Keratinocyte (primary cell): ENCODE measurements at regions not wholly inside any gene's neighbourhood (a gene's known extent, or its start where the extent isn't known, plus 50 kb on each side); places are given as distances from the start of the nearest gene placed in this dataset.
"Not testable (repeated sequence)": the region's sequence is repeated elsewhere in the genome, so short reads cannot be mapped to it uniquely, and the experiment has no call there.

ENCODE experiments used
- DNase-seq: peaks from one replicate; pipeline ENCODE4 v3.0.0-alpha.2; 2011; ENCODE audit warnings: low read depth, missing footprints, low spot score
- FAIRE-seq: peaks from 2 replicates; lab custom pipeline; 2011; peaks lifted over from hg19 to GRCh38; lab: Jason Lieb, UNC
- H2AFZ ChIP-seq: 2 replicates; pipeline ENCODE4 v1.6.0; 2012; ENCODE audit warnings: low read length, control low read depth, inconsistent platforms; ENCODE audit not compliant: control insufficient read depth
- H3K27ac ChIP-seq: 2 replicates; pipeline ENCODE4 v1.5.1; 2011; ENCODE audit warnings: low read length; ENCODE audit not compliant: control insufficient read depth, insufficient read depth
- H3K27me3 ChIP-seq: 3 replicates; pipeline ENCODE4 v1.6.0; 2011; ENCODE audit warnings: low read length; ENCODE audit not compliant: control insufficient read depth, insufficient read depth; ENCODE audit errors: extremely low read depth
- H3K36me3 ChIP-seq, 2 experiments: 2 replicates in 1 of 2; 3 replicates in 1 of 2; pipeline ENCODE4 v1.5.1; 2011; ENCODE audit warnings: low read length in 2 of 2, mild to moderate bottlenecking in 1 of 2; ENCODE audit not compliant: control insufficient read depth in 2 of 2, insufficient read depth in 2 of 2; ENCODE audit errors: extremely low read depth in 1 of 2
- H3K4me1 ChIP-seq: 3 replicates; pipeline ENCODE4 v1.5.1; 2011; ENCODE audit warnings: low read length; ENCODE audit not compliant: control insufficient read depth, insufficient read depth; ENCODE audit errors: extremely low read depth
- H3K4me2 ChIP-seq: 3 replicates; pipeline ENCODE4 v1.6.0; 2011; ENCODE audit warnings: low read depth, low read length; ENCODE audit not compliant: control insufficient read depth, insufficient read depth; ENCODE audit errors: extremely low read depth
- H3K4me3 ChIP-seq, 3 experiments: fragments of 200-600 bp in 1 of 3; sonication (generic) in 1 of 3; 2 replicates in 2 of 3; 3 replicates in 1 of 3; pipeline ENCODE4 v1.5.1; 2011 to 2016; ENCODE audit warnings: low read length in 3 of 3, mild to moderate bottlenecking in 3 of 3, control low read depth in 2 of 3, inconsistent platforms in 1 of 3, low read depth in 1 of 3, mixed read lengths in 1 of 3, mixed run types in 1 of 3, moderate library complexity in 1 of 3; ENCODE audit not compliant: control insufficient read depth in 2 of 3, insufficient read depth in 2 of 3; ENCODE audit errors: extremely low read depth in 1 of 3
- H3K79me2 ChIP-seq: 2 replicates; pipeline ENCODE4 v1.6.0; 2012; ENCODE audit warnings: low read length; ENCODE audit not compliant: control insufficient read depth, insufficient read depth
- H3K9ac ChIP-seq: 3 replicates; pipeline ENCODE4 v1.6.0; 2011; ENCODE audit warnings: low read length; ENCODE audit not compliant: control insufficient read depth, insufficient read depth; ENCODE audit errors: extremely low read depth
- H3K9me1 ChIP-seq: 3 replicates; pipeline ENCODE4 v1.6.0; 2011; ENCODE audit warnings: low read length; ENCODE audit not compliant: control insufficient read depth, insufficient read depth; ENCODE audit errors: extremely low read depth
- H3K9me3 ChIP-seq: 2 replicates; pipeline ENCODE4 v1.5.1; 2012; ENCODE audit warnings: low read depth, low read length; ENCODE audit not compliant: control insufficient read depth
- H4K20me1 ChIP-seq: 3 replicates; pipeline ENCODE4 v1.6.0; 2011; ENCODE audit warnings: low read length; ENCODE audit not compliant: control insufficient read depth, insufficient read depth; ENCODE audit errors: extremely low read depth
- CTCF ChIP-seq, 3 experiments: IDR thresholded peaks in 1 of 3; conservative IDR thresholded peaks in 1 of 3; optimal IDR thresholded peaks in 1 of 3; 2 replicates in 2 of 3; 3 replicates in 1 of 3; pipeline versions ENCODE3 to v1.5.1; 2011; ENCODE audit warnings: low read length in 3 of 3, mild to moderate bottlenecking in 3 of 3, moderate library complexity in 2 of 3, control low read depth in 1 of 3, inconsistent platforms in 1 of 3; ENCODE audit not compliant: insufficient read depth in 2 of 3; ENCODE audit errors: extremely low read depth in 1 of 3
- EZH2 ChIP-seq: IDR thresholded peaks from one replicate; pipeline ENCODE4 v1.6.1; 2012; ENCODE audit warnings: inconsistent platforms, mild to moderate bottlenecking, low read length, moderate library complexity
- dilution Hi-C: fragments of 300-500 bp; cut with MboI; formaldehyde crosslinking; loops from one replicate; pipeline ENCODE4 v1.7.0; 2020; ENCODE audit warnings: low sequenced_read_pairs; ENCODE audit not compliant: extremely low pct_ligation_motif_present

- H3K9ac ChIP-seq, dilution Hi-C loops, H4K20me1 ChIP-seq, DNase-seq, H3K27ac ChIP-seq, H3K4me3 ChIP-seq, H3K79me2 ChIP-seq, H3K4me2 ChIP-seq, H3K36me3 ChIP-seq, H3K27me3 ChIP-seq, H3K9me1 ChIP-seq, H2AFZ ChIP-seq, FAIRE-seq, H3K9me3 ChIP-seq, H3K4me1 ChIP-seq: not testable (repeated sequence)
Observed at GRCh38 chr9:78172610-78173009, 63.3 kb upstream of the CEP78 start.

- Histone ChIP-seq H3K27me3 (peaks cover 5% of the 10 kb centered on the region), H3K36me3 (no peaks in the 10 kb centered on the region), H3K4me3 (no peak overlapping the region), H3K27ac (no peak overlapping the region), H3K4me2 (no peak overlapping the region), H3K9me1 (no peaks in the 10 kb centered on the region), H3K4me1 (no peaks in the 10 kb centered on the region), H4K20me1 (no peaks in the 10 kb centered on the region), H3K9me3 (no peaks in the 10 kb centered on the region), H3K9ac (no peak overlapping the region), H2AFZ (no peak overlapping the region), H3K79me2 (no peaks in the 10 kb centered on the region)
- FAIRE-seq = no peak
- dilution Hi-C loops = no loop called here
- DNase-seq = no peak
- TF ChIP-seq CTCF (optimal IDR thresholded peaks at IDR 0.05 in 1 of 3, IDR thresholded peaks at IDR 0.05 in 1 of 3, conservative IDR thresholded peaks at IDR 0.05 in 1 of 3; ENCODE audit: extremely low read depth in 1 of 3, insufficient read depth in 2 of 3, low read length in 3 of 3) (no peak), EZH2 (no peak)
Observed at GRCh38 chr9:78171651-78172050, 64.2 kb upstream of the CEP78 start.

- Histone ChIP-seq H3K27ac (no peak overlapping the region), H3K27me3 (peaks cover 5% of the 10 kb centered on the region), H3K79me2 (no peaks in the 10 kb centered on the region), H3K9me1 (no peaks in the 10 kb centered on the region), H3K9me3 (no peaks in the 10 kb centered on the region), H4K20me1 (no peaks in the 10 kb centered on the region), H3K36me3 (no peaks in the 10 kb centered on the region), H3K4me3 (no peak overlapping the region), H2AFZ (no peak overlapping the region), H3K4me1 (no peaks in the 10 kb centered on the region), H3K4me2 (no peak overlapping the region), H3K9ac (no peak overlapping the region)
- dilution Hi-C loops = no loop called here
- FAIRE-seq (no peak), DNase-seq (no peak)
- TF ChIP-seq EZH2 (no peak), CTCF (optimal IDR thresholded peaks at IDR 0.05 in 1 of 3, IDR thresholded peaks at IDR 0.05 in 1 of 3, conservative IDR thresholded peaks at IDR 0.05 in 1 of 3; ENCODE audit: extremely low read depth in 1 of 3, insufficient read depth in 2 of 3, low read length in 3 of 3) (no peak)
Observed at GRCh38 chr9:78169125-78169524, 66.8 kb upstream of the CEP78 start.
